Activated CD8-positive, alpha-beta T cell treated with anti-CD3 and anti-CD28 coated beads for 36 hours (primary cell): ENCODE measurements at regions not wholly inside any gene's neighbourhood (a gene's known extent, or its start where the extent isn't known, plus 50 kb on each side); places are given as distances from the start of the nearest gene placed in this dataset.

Experiments used
- ATAC-seq: fragments of 200-7000 bp; cut with Tn5 transposase; one replicate; pipeline ENCODE4 v1.10.0; 2021; ENCODE audit warnings: mild to moderate bottlenecking, moderate library complexity
- CTCF ChIA-PET: fragments of 350-600 bp; sonication (Branson Sonifier 250); formaldehyde crosslinking; loops from one replicate; lab custom pipeline; 2021; ENCODE audit warnings: antibody characterized with exemption; lab: Charles Lee
- POLR2A ChIA-PET: fragments of 350-600 bp; sonication (Branson Sonifier 250); formaldehyde crosslinking; loops from one replicate; lab custom pipeline; 2021; ENCODE audit warnings: antibody characterized with exemption; lab: Charles Lee
- DNase-seq: peaks from one replicate; pipeline ENCODE4 v3.0.0-alpha.2; 2020
- H3K27ac Mint-ChIP-seq: one replicate; pipeline ENCODE4 v1.8.0; 2021; ENCODE audit warnings: mild to moderate bottlenecking, mixed read lengths
- H3K27me3 Mint-ChIP-seq: one replicate; pipeline ENCODE4 v1.8.0; 2021; ENCODE audit warnings: mixed read lengths
- H3K36me3 Mint-ChIP-seq: one replicate; pipeline ENCODE4 v1.8.0; 2021; ENCODE audit warnings: low read depth, mixed read lengths
- H3K4me1 Mint-ChIP-seq: one replicate; pipeline ENCODE4 v1.8.0; 2021; ENCODE audit warnings: low read depth, mixed read lengths
- H3K4me3 Mint-ChIP-seq: one replicate; pipeline ENCODE4 v1.8.0; 2021; ENCODE audit warnings: mild to moderate bottlenecking, moderate library complexity, mixed read lengths
- H3K9me3 Mint-ChIP-seq: one replicate; pipeline ENCODE4 v1.8.0; 2021; ENCODE audit warnings: mixed read lengths
- intact Hi-C: fragments of 100-400 bp; cut with micrococcal nuclease; formaldehyde crosslinking; loops from one replicate; pipeline ENCODE4 v1.10.0; 2022
- TF ChIP-seq, protein P1 (sequence below): fragments of 200-600 bp; IDR thresholded peaks from one replicate; pipeline ENCODE4 v1.8.0; 2022; ENCODE audit warnings: antibody characterized with exemption, mild to moderate bottlenecking

- Mint-ChIP-seq H3K9me3 (no peaks in the 10 kb centered on the region), H3K27ac (no peak overlapping the region), H3K36me3 (no peaks in the 10 kb centered on the region), H3K4me3 (no peak overlapping the region), H3K27me3 (peaks cover 5% of the 10 kb centered on the region), H3K4me1 (peaks cover 7% of the 10 kb centered on the region)
- ChIA-PET POLR2A (no interaction called here), CTCF (interaction anchor here (2.1 kb wide), 1 partner anchor 345 kb away, joined by 5 read pairs; no protein-coding TSS in a partner anchor)
- TF ChIP-seq, protein P1, sequence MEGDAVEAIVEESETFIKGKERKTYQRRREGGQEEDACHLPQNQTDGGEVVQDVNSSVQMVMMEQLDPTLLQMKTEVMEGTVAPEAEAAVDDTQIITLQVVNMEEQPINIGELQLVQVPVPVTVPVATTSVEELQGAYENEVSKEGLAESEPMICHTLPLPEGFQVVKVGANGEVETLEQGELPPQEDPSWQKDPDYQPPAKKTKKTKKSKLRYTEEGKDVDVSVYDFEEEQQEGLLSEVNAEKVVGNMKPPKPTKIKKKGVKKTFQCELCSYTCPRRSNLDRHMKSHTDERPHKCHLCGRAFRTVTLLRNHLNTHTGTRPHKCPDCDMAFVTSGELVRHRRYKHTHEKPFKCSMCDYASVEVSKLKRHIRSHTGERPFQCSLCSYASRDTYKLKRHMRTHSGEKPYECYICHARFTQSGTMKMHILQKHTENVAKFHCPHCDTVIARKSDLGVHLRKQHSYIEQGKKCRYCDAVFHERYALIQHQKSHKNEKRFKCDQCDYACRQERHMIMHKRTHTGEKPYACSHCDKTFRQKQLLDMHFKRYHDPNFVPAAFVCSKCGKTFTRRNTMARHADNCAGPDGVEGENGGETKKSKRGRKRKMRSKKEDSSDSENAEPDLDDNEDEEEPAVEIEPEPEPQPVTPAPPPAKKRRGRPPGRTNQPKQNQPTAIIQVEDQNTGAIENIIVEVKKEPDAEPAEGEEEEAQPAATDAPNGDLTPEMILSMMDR: no peak
- intact Hi-C loops: no loop called here
- DNase-seq: no peak
- no peak for ATAC-seq
These were observed 86.8 kb upstream of the NKD1 start for GRCh38 chr16:50461400-50461760.

DNA sequence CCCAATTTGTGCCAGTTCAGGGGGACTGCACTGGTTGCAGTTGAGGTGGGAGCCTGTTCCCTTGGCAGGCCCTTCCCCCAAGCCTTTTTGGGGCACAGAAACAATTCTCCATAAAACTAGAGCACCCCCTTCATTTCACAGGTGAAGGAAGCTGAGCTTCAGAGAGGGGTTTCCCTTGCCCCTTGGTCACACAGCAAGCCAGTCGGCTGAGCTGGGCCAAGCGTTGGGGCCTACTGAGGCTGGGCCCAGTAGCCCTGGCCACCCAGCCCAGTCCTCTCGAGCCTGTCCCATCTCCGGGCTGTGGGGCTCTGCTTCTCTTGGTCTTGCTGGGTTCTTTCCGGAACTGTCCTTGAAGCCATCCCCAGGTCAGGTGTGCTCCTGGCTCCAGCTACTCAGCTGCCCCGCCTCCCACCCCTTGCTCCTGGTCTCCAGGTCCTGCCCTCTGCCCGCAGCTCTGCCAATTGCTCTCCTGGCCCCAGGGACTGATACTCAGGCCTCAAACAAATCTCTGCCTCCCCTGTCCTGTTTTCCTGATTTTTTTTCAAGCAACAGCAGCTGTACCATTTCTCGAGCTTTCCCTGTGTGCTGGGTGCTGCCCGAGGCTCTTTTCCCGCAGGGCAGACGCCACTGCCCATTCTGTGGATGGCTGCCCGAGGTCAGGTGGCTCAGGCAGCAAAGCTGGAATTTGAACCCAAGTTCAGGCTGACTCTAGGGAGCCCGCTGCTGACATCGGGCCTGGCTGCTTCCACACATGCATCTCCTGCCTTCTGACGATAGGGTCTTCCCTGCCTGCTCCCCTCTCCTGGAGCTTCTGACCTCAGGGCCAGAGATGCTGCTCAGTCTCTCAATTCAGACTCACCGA lies 87.4 kb upstream of the NKD1 start:
- no peak overlapping the region for H3K27ac Mint-ChIP-seq
- H3K4me3 Mint-ChIP-seq: no peak overlapping the region
- peaks cover 7% of the 10 kb centered on the region for H3K4me1 Mint-ChIP-seq
- TF ChIP-seq, protein P1: no peak
- H3K9me3 Mint-ChIP-seq: no peaks in the 10 kb centered on the region
- H3K27me3 Mint-ChIP-seq: peaks cover 4% of the 10 kb centered on the region
- ATAC-seq: no peak
- H3K36me3 Mint-ChIP-seq: no peaks in the 10 kb centered on the region
- intact Hi-C loops: no loop called here
- no peak for DNase-seq
- POLR2A ChIA-PET: no interaction called here
- CTCF ChIA-PET: interaction anchor here (2.1 kb wide), 1 partner anchor 346 kb away, joined by 5 read pairs; no protein-coding TSS in a partner anchor

DNA sequence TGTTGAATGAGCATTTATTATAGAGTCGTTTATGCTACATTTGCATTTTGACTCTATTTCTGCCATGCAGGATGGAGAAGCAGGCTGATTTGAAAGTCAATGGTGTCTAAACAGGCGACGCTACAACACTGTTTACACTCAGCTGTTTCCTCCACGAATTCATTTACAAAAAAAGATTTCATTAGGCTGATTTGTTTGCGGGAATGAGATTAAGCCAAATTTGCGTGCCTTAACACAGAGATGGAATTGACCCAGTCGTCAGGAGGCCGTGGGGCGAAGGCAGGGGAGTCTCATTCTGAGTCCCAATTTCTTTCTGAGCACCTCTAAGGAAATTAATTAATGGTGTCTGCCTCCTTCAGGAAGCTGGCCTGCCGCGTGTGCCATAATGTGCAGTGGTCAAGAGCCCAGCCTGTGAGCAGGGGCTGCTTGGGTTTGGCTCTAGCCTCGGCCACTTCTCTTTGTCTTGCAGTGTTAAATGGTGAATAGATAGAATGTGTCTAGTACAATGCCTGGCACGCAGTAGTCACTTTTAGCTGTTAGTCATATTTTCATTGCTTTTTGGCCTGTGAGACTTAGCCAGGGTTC lies 88.6 kb upstream of the NKD1 start:
- peaks cover 4% of the 10 kb centered on the region for H3K27me3 Mint-ChIP-seq
- ATAC-seq: no peak
- ChIA-PET POLR2A (interaction anchor here (0.6 kb wide), 1 partner anchor 9 kb away, joined by 3 read pairs; no protein-coding TSS in a partner anchor), CTCF (interaction anchor here (0.7 kb wide), 1 partner anchor 206 kb away, joined by 3 read pairs; no protein-coding TSS in a partner anchor)
- TF ChIP-seq, protein P1: no peak
- H3K9me3 Mint-ChIP-seq: no peaks in the 10 kb centered on the region
- no peak for DNase-seq
- intact Hi-C loops: no loop called here
- no peak overlapping the region for H3K27ac Mint-ChIP-seq
- H3K36me3 Mint-ChIP-seq: no peaks in the 10 kb centered on the region
- peaks cover 7% of the 10 kb centered on the region for H3K4me1 Mint-ChIP-seq
- no peak overlapping the region for H3K4me3 Mint-ChIP-seq

DNA sequence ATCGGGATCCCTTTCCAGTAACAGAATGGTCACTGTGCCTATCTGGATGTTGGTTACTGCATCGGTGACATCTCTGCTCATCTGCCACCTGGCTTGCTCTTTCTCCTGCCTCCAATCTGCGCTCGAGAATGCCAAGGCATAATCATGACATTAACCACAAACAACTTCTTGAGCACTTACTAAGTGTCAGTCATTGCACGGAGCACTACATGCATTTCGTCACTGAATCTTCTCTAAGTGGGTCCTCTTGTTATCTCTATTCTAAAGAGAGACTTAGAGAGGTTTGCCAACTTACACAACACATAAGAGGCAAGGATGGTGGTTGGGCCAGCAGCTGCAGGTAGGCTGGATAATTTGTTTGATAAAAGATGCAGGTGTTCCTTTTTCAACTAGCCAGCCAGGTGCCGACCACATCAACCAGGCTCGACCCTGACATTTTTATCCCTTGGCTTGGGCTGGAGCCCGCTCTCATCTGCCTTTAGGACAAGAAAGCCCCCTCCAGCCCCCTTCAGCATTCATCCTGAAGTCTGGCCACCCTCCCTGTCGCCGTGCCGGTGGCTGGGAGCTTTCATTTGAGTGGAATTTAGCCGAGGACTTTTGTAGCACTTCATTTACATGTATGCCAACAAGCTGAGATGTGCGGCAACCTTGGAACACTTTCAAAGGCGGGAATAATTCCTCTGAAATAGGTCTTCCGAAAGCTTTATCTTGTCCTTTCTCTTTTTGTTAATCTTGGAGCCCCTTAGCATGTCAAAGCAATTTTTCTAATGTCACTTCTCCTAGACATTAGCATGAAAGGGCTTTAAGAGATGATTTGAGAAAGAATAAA lies 89.3 kb upstream of the NKD1 start:
- ATAC-seq (no peak), DNase-seq (no peak)
- Mint-ChIP-seq H3K27ac (no peak overlapping the region), H3K4me1 (peaks cover 7% of the 10 kb centered on the region), H3K9me3 (no peaks in the 10 kb centered on the region), H3K27me3 (peaks cover 4% of the 10 kb centered on the region), H3K36me3 (no peaks in the 10 kb centered on the region), H3K4me3 (no peak overlapping the region)
- intact Hi-C loops: no loop called here
- TF ChIP-seq, protein P1: no peak
- ChIA-PET CTCF (no interaction called here), POLR2A (no interaction called here)
